ENCODE measurements at regions not wholly inside any gene's neighbourhood (a gene's known extent, or its start where the extent isn't known, plus 50 kb on each side); places are given as distances from the start of the nearest gene placed in this dataset.
A peak's percentile ranks its signal among the peaks of the same experiment; 100 is the strongest.

DNA sequence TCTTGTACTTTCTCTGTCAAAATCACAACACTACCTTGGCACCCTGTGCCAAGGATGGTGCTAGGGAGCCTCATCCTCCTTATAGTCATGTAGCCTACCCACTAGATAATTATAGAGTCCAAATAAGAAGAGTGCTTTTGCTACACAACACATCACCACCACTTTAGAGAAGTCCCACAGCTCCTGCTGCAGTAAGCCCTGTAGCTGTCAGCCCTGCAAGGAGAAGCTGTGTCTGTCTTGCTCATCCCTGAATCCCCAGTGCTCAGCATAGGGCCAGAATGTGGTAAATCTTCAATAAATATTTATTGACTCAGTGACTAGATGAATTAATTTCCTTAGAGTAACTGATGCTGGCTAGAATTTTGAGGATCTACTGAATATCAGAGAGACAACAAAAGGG is 190.8 kb downstream of the ZNF621 start:
- POLR2A ChIA-PET, result interaction anchor here (0.9 to 1.4 kb wide), 5 partner anchors 17 to 483 kb away, joined by 3 to 4 read pairs (median 3); partner anchors contain the start of genes CTNNB1 and RPL14
- peak overlapping the region; percentile 55 for H3K4me2 ChIP-seq (ENCODE audit: low read length)

GRCh38 chr3:40717471-40717870 is 192.7 kb downstream of the ZNF621 start:
- Histone ChIP-seq H3K9me2 (ENCODE audit: insufficient read depth, low read length) (no peaks in the 10 kb centered on the region), H3K36me3 (ENCODE audit: insufficient read depth, low read length) (no peaks in the 10 kb centered on the region), H3K79me2 (ENCODE audit: insufficient read depth, low read depth, low read length) (no peaks in the 10 kb centered on the region), H3K4me3 (ENCODE audit: low read depth, low read length, poor library complexity, severe bottlenecking) (no peak overlapping the region), H3K4me1 (ENCODE audit: insufficient read depth, low read length, poor library complexity, severe bottlenecking) (peaks cover 79% of the 10 kb centered on the region), H3K9me3 (ENCODE audit: low read length) (no peaks in the 10 kb centered on the region; the same call in 1 of the 2 replicates), H4K20me1 (ENCODE audit: insufficient read depth, low read length) (no peaks in the 10 kb centered on the region), H3K4me2 (ENCODE audit: low read length) (peak overlapping the region; percentile 62), H2AFZ (ENCODE audit: low read length) (peak overlapping the region; percentile 93; the same call in 1 of the 2 replicates), H3K27ac (ENCODE audit: low read depth, low read length, poor library complexity, severe bottlenecking) (peak overlapping the region; percentile 93)
- ChIA-PET POLR2A (interaction anchor here (0.6 to 2.1 kb wide), 5 partner anchors 8 to 1478 kb away, joined by 3 to 11 read pairs (median 3); no protein-coding TSS in a partner anchor), CTCF (ENCODE audit: unreplicated experiment) (no interaction called here)
- TF ChIP-seq EZH2phosphoT487 (IDR thresholded peaks at IDR 0.05; ENCODE audit: borderline replicate concordance, low read depth, low read length), result no peak
- TF ChIP-seq, protein P1, sequence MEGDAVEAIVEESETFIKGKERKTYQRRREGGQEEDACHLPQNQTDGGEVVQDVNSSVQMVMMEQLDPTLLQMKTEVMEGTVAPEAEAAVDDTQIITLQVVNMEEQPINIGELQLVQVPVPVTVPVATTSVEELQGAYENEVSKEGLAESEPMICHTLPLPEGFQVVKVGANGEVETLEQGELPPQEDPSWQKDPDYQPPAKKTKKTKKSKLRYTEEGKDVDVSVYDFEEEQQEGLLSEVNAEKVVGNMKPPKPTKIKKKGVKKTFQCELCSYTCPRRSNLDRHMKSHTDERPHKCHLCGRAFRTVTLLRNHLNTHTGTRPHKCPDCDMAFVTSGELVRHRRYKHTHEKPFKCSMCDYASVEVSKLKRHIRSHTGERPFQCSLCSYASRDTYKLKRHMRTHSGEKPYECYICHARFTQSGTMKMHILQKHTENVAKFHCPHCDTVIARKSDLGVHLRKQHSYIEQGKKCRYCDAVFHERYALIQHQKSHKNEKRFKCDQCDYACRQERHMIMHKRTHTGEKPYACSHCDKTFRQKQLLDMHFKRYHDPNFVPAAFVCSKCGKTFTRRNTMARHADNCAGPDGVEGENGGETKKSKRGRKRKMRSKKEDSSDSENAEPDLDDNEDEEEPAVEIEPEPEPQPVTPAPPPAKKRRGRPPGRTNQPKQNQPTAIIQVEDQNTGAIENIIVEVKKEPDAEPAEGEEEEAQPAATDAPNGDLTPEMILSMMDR (conservative IDR thresholded peaks at IDR 0.05; ENCODE audit: low read length), result no peak
- BruUV-seq (replicated peaks), result no TSS peak
- no peak for DNase-seq (ENCODE audit: low spot score)
- intact Hi-C loops (cut with micrococcal nuclease; ENCODE audit: unreplicated experiment), result loop anchor here (5.0 to 10.0 kb wide), 2 partner anchors 193 to 260 kb away; partner anchors contain the start of genes RPL14 and ZNF621

More for the DNA sequence above, 190.8 kb downstream of the ZNF621 start:
- Histone ChIP-seq H3K9me2 (ENCODE audit: insufficient read depth, low read length) (no peaks in the 10 kb centered on the region), H3K4me1 (ENCODE audit: insufficient read depth, low read length, poor library complexity, severe bottlenecking) (peaks cover 78% of the 10 kb centered on the region), H2AFZ (ENCODE audit: low read length) (peak overlapping the region; percentile 90), H3K4me3 (ENCODE audit: low read depth, low read length, poor library complexity, severe bottlenecking) (peak overlapping the region; percentile 27), H3K27ac (ENCODE audit: low read depth, low read length, poor library complexity, severe bottlenecking) (peak overlapping the region; percentile 68), H3K9me3 (ENCODE audit: low read length) (no peaks in the 10 kb centered on the region; the same call in 1 of the 2 replicates), H3K79me2 (ENCODE audit: insufficient read depth, low read depth, low read length) (no peaks in the 10 kb centered on the region), H4K20me1 (ENCODE audit: insufficient read depth, low read length) (no peaks in the 10 kb centered on the region), H3K36me3 (ENCODE audit: insufficient read depth, low read length) (no peaks in the 10 kb centered on the region)
- intact Hi-C loops (cut with micrococcal nuclease; ENCODE audit: unreplicated experiment), result loop anchor here (2.0 to 10.0 kb wide), 3 partner anchors 191 to 485 kb away; partner anchors contain the start of genes RPL14 and ZNF621
- BruUV-seq (replicated peaks), result no TSS peak
- peak; percentile 22 for DNase-seq (ENCODE audit: low spot score)
- TF ChIP-seq EZH2phosphoT487 (IDR thresholded peaks at IDR 0.05; ENCODE audit: borderline replicate concordance, low read depth, low read length), result no peak
- TF ChIP-seq, protein P1 (conservative IDR thresholded peaks at IDR 0.05; ENCODE audit: low read length), result no peak
- CTCF ChIA-PET (ENCODE audit: unreplicated experiment), result no interaction called here

- H3K79me2 ChIP-seq (ENCODE audit: insufficient read depth, low read depth, low read length), result no peaks in the 10 kb centered on the region
- POLR2A ChIA-PET, result interaction anchor here (0.5 to 2.3 kb wide), 10 partner anchors 9 to 1478 kb away, joined by 3 to 11 read pairs (median 3); partner anchors contain the start of gene RPL14
- H3K4me1 ChIP-seq (ENCODE audit: insufficient read depth, low read length, poor library complexity, severe bottlenecking), result peaks cover 73% of the 10 kb centered on the region
- peak overlapping the region; percentile 40 for H3K4me3 ChIP-seq (ENCODE audit: low read depth, low read length, poor library complexity, severe bottlenecking)
- peak overlapping the region; percentile 62 for H3K4me2 ChIP-seq (ENCODE audit: low read length)
- CTCF ChIA-PET (ENCODE audit: unreplicated experiment), result no interaction called here
- H4K20me1 ChIP-seq (ENCODE audit: insufficient read depth, low read length), result no peaks in the 10 kb centered on the region
- intact Hi-C loops (cut with micrococcal nuclease; ENCODE audit: unreplicated experiment), result loop anchor here (2.0 to 10.0 kb wide), 3 partner anchors 193 to 407 kb away; partner anchors contain the start of genes RPL14 and ZNF621
- no peaks in the 10 kb centered on the region; the same call in 1 of the 2 replicates for H3K9me3 ChIP-seq (ENCODE audit: low read length)
- H3K27ac ChIP-seq (ENCODE audit: low read depth, low read length, poor library complexity, severe bottlenecking), result peak overlapping the region; percentile 93
- peak; percentile 28 for DNase-seq (ENCODE audit: low spot score)
- no peaks in the 10 kb centered on the region for H3K9me2 ChIP-seq (ENCODE audit: insufficient read depth, low read length)
- H3K36me3 ChIP-seq (ENCODE audit: insufficient read depth, low read length), result no peaks in the 10 kb centered on the region
- no TSS peak for BruUV-seq (replicated peaks)
- TF ChIP-seq, protein P1 (conservative IDR thresholded peaks at IDR 0.05; ENCODE audit: low read length), result no peak
- no peak for TF ChIP-seq EZH2phosphoT487 (IDR thresholded peaks at IDR 0.05; ENCODE audit: borderline replicate concordance, low read depth, low read length)
- peak overlapping the region; percentile 93; the same call in 1 of the 2 replicates for H2AFZ ChIP-seq (ENCODE audit: low read length)
These were observed 193.4 kb downstream of the ZNF621 start for GRCh38 chr3:40718209-40718608.

Data from OCI-LY7 (cell line).